Fibroblast of the conjunctiva (primary cell): ENCODE measurements at regions not wholly inside any gene's neighbourhood (a gene's known extent, or its start where the extent isn't known, plus 50 kb on each side); places are given as distances from the start of the nearest gene placed in this dataset.

Experiments used
- DNase-seq: peaks from one replicate; pipeline ENCODE4 v3.0.0-alpha.2; 2010; ENCODE audit warnings: low read depth

- no peak for DNase-seq
Observed at GRCh38 chr11:70703141-70704064, 305.1 kb downstream of the CTTN start.

- no peak for DNase-seq
Observed at GRCh38 chr11:70705097-70705496, 306.8 kb downstream of the CTTN start.

- DNase-seq: no peak
Observed at GRCh38 chr11:70705930-70706329, 307.6 kb downstream of the CTTN start.

- DNase-seq: no peak
Observed at GRCh38 chr11:70707821-70708220, 309.5 kb downstream of the CTTN start.

GRCh38 chr11:70709596-70709995 is 311.3 kb downstream of the CTTN start:
- no peak for DNase-seq

GRCh38 chr11:70710192-70710591 is 311.9 kb downstream of the CTTN start:
- DNase-seq: no peak

- no peak for DNase-seq
Observed at GRCh38 chr11:70710601-70711000, 312.3 kb downstream of the CTTN start.

- DNase-seq: no peak
Observed at GRCh38 chr11:70711095-70711910, 313.0 kb downstream of the CTTN start.

- DNase-seq: no peak
Observed at GRCh38 chr11:70711911-70712185, 313.5 kb downstream of the CTTN start.

- no peak for DNase-seq
Observed at GRCh38 chr11:70712471-70712870, 314.1 kb downstream of the CTTN start.

- DNase-seq: no peak
Observed at GRCh38 chr11:70713086-70713835, 314.9 kb downstream of the CTTN start.

- DNase-seq: no peak
Observed at GRCh38 chr11:70713988-70714665, 315.8 kb downstream of the CTTN start.

- no peak for DNase-seq
Observed at GRCh38 chr11:70715166-70715951, 317.0 kb downstream of the CTTN start.

GRCh38 chr11:70716216-70716615 is 317.9 kb downstream of the CTTN start:
- DNase-seq: no peak

- no peak for DNase-seq
Observed at GRCh38 chr11:70716986-70717775, 318.9 kb downstream of the CTTN start.

- no peak for DNase-seq
Observed at GRCh38 chr11:70717936-70718595, 319.7 kb downstream of the CTTN start.

GRCh38 chr11:70719516-70719915 is 321.2 kb downstream of the CTTN start:
- no peak for DNase-seq

- DNase-seq: no peak
Observed at GRCh38 chr11:70720281-70720680, 322.0 kb downstream of the CTTN start.

GRCh38 chr11:70721006-70721405 is 322.7 kb downstream of the CTTN start:
- DNase-seq: no peak

- no peak for DNase-seq
Observed at GRCh38 chr11:70725278-70725677, 326.9 kb downstream of the CTTN start.
